ENCODE measurements at regions not wholly inside any gene's neighbourhood (a gene's known extent, or its start where the extent isn't known, plus 50 kb on each side); places are given as distances from the start of the nearest gene placed in this dataset.

- TF ChIP-seq CTCF (IDR thresholded peaks at IDR 0.05) (no peak), POLR2A (IDR thresholded peaks at IDR 0.05) (no peak)
Measured at GRCh38 chr11:115931548-115932083, 427.4 kb upstream of the CADM1 start.

Measured in prostate gland (tissue), 2 donors.